HG02642 (cell line): ENCODE measurements at regions not wholly inside any gene's neighbourhood (a gene's known extent, or its start where the extent isn't known, plus 50 kb on each side); places are given as distances from the start of the nearest gene placed in this dataset.
A peak's percentile ranks its signal among the peaks of the same experiment; 100 is the strongest.

Source experiments
- ATAC-seq: cut with Tn5 transposase; IDR thresholded peaks from one replicate; pipeline ENCODE4 v1.9.1; 2021; ENCODE audit warnings: mild to moderate bottlenecking; ENCODE audit not compliant: unreplicated experiment, poor library complexity

- no peak for ATAC-seq
Observed at GRCh38 chr10:111993872-111994426, 189.6 kb downstream of the GPAM start.

DNA sequence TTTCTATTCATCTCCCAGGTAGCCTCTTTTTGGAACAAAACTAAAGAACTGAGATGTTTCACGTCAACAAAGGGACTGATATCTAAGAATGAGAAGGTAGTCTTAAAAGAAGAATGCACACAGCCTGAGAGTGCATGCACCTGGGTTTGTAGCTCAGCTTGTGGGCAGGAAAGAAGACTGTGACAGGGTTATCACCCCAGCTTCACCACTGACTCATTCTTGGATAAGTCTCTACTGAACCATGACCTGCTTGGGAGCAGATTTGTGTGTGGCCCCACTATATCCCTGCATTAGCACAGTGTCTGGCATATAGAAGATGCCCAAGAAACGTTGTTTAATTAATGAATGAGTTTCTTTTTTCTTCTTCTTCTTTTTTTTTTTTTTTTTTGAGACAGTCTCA, 187.5 kb downstream of the GPAM start:
- ATAC-seq = peak; percentile 97

GRCh38 chr10:111998728-111999127, 184.8 kb downstream of the GPAM start:
- ATAC-seq = no peak

DNA sequence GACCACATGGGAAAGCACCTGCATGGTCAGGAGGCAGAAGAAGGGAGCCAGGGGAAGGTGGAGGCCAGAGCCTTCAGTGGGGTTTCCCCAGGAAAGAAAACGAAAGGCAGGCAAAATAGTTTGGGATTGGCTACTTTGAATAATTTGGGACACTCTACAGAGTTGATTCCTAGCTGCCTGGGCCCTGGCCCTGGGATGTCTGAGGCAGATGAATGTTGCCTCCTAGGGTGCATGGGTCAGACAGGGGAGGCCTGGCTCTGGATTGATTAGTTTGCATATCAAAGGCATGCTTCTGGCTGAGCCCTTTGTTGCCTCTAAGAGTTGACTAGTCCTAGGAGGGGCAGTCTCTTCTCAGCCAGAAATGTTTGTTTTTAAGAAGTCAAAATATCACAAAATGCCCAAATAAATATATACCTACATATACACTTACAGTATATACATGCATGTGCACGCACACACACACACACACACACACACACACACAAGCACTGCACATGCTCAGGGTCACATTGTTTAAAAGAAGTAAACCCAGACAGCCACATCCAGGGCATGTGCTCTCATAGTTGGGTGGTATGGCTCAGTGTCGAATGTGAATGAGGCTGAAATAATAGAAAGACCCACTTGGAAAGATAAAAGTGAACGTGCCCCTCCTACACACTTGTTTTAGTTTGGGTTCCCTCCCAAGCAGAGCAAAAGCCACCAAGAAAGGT, 184.2 kb downstream of the GPAM start:
- no peak for ATAC-seq

DNA sequence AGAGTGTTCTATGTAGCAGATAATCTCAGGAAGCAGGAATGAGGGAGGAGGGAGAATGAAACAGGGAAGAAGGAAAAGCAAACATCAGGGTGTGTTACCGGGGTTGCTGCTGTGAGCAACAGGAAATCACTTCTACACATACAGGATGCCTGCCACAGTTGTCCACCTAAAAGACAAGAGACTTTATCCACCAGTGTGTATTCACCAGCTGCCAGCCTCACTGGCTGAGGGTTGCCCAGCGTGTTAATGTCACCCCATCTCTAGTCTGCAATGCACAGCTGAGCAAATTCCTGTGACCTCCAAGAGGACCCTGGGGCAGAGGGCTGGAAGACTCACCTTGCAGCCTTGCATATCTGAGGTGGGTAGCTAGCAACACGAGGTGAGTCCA, 183.7 kb downstream of the GPAM start:
- ATAC-seq = no peak

GRCh38 chr10:112000466-112000865, 183.1 kb downstream of the GPAM start:
- no peak for ATAC-seq

DNA sequence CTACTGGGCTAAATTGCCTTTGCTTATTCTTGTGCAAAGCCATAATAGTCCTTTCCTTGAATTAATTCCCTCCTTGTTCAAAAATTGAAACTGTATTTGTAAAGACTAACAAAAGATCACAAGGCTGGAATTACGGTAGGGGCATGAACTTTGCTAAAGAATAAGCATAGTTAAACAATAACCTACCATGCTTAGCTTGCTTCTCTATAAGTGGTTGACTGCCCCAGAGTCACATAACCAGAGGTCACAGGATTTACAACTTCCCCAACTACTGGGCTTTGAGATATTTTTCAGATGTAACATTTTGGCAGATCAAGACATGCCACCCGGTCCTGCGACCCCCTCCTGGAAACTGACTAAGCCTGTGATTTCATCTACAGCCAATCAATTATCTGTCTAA, 181.4 kb downstream of the GPAM start:
- no peak for ATAC-seq

- no peak for ATAC-seq
Observed at GRCh38 chr10:112004075-112004474, 179.5 kb downstream of the GPAM start.

DNA sequence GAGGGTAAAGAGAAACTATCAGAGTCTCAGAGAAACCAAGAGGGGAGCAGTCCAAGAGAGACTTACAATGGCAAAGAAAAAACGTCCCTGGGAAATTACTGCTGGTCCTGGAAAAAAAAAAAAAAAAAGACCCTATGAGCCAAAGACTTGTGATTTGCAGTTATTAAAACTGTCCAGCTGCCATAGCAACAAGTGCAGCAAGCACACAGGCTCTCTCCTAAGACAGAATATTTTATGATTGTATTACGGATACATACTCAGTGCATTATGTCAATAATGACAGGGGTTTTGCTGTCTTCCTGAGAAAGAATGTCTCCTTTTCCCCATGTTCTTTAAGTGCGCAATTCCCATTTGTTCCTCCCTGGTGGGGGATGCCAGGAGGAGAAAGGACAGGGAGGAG, 178.5 kb downstream of the GPAM start:
- no peak for ATAC-seq

DNA sequence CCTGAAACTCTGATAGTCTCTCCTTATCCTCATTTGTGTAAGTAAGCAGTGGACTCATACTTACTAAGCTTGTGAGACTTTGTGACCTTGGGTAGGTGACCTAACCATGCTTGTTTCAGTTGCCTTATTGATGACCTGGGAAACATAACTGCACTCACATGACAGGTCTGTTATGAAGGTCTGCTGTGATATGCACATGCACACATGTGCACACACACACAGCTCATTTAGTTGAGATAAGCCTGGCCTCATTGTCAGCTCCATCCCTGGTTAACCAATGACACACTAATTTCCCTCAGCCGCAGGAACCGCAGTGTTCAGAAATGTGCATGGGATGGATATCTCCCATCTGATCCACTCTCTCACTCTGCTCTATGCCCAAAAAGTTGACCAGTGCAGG, 177.2 kb downstream of the GPAM start:
- ATAC-seq = no peak

- no peak for ATAC-seq
Observed at GRCh38 chr10:112006831-112007230, 176.7 kb downstream of the GPAM start.

DNA sequence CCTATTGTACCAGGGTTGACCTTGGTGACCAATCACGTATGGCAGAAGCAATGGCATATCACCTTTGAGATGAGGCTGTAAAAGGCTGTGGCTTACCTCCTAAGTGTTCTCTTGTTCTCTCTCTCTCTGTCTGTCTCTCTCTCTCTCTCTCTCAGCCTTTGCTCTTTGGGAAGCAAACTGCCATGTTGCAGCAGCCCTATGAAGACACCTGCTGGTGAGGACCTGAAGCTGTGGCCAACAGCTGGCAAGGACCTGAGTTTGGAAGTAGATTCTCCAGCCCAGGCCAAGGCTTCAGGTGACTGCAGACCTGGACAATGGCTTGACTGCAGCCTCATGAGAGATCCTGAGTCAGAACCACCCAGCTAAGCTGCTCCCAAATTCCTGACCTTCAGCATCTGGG, 161.4 kb downstream of the GPAM start:
- ATAC-seq = no peak

GRCh38 chr10:112024079-112024478, 159.5 kb downstream of the GPAM start:
- no peak for ATAC-seq

DNA sequence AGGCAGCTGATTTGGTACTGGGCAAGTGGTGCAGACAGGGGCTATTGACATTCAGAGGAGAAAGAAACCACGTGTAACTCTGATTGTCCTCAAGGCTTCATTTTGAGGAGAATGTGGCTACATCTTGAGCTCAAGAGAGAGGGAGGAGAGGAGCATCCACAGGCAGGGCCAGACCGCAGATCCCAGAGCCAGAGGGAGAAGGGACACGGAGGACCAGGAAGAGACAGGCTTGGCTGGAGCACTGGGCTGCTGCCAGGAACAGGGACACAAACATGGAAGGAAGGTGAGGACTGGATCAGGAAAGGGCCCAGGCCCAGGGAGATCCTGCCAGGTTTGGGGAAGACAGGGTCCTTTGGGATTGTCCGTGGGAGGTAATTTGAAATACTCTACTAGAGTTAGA, 158.3 kb downstream of the GPAM start:
- ATAC-seq = no peak

DNA sequence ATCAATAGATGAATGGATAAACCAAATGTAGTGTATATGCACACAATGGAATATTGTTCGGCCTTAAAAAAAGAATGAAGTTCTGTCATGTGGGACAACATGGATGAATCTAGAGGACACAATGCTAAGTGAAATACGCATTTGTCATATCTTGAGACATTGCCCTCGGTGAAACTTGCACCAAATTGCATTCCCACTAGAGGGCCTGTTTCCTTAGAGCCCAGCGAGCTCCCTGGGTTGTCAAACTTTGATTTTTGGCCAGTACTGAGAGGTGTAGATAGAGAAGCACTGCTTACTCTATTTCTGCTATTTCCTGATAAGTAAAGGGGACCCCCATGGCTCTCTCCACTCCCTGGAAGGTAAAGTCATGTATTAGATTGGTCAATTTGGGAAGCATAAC, 157.1 kb downstream of the GPAM start:
- ATAC-seq = no peak

GRCh38 chr10:112027731-112028280, 155.8 kb downstream of the GPAM start:
- no peak for ATAC-seq

- ATAC-seq = no peak
Observed at GRCh38 chr10:112030431-112030830, 153.1 kb downstream of the GPAM start.

DNA sequence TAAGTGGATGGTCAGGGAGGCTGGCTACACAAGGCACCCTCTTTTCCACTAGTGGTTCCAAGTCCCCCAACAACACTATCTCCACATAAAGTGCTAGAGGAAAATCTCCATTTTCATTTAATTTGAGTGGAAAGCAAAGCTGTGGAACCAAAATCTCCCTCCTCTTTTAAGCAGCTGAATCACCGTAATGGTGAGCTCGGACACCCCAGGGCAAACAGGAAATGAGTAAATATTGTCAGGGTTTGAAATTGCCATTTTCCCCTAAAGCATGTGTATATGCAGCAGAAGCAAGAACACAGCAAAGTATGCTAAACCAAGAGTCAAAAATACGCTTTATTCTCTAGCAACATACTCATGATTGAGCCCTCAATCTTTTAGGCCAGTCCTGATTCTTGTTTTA, 143.7 kb downstream of the GPAM start:
- ATAC-seq = no peak

DNA sequence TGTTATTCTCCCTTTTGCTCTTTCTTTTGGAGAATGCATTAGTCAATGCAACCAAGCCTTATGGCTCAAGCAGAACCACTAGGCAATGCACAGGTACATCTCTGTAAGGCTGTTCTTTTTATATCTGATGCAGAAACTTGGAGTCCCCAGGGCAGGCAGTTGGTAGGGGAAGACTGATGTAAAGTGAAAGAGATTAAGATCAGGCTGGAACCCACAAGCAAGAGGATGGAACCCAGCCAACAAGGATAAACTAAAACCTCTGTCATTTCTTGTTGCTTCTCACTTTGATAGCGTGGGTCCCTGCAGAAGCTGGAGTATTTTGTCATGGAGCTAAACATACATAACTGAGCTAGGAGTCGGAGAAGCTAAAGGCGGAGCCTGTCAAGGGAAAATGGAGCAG, 142.9 kb downstream of the GPAM start:
- no peak for ATAC-seq

- ATAC-seq = no peak
Observed at GRCh38 chr10:112045938-112046337, 137.6 kb downstream of the GPAM start.

DNA sequence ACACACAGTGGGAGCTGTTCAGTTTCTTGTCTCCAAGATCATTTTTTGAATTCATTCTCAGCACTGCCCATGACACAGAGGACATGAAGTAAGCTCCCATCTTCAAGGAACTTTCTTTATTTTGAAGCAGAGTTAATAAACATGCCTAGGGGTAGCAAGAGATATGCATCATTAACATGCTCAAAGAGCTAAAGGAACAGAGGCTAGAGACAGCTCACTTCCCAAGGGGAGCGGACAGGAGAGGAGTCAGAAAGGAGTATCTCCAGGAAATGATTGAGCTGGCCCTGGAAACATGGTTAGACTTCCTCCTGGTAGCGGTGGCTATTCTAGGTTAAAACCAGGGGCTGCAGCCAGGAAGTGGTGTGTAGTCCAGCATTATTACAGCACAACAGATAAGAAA, 135.9 kb downstream of the GPAM start:
- no peak for ATAC-seq

GRCh38 chr10:112052166-112052565, 131.4 kb downstream of the GPAM start:
- ATAC-seq = no peak
